ENCODE measurements at regions not wholly inside any gene's neighbourhood (a gene's known extent, or its start where the extent isn't known, plus 50 kb on each side); places are given as distances from the start of the nearest gene placed in this dataset.

- Histone ChIP-seq H3K4me3 (ENCODE audit: insufficient read depth, low read depth, low read length, poor library complexity, severe bottlenecking) (no peak overlapping the region), H3K27me3 (replicated peaks; ENCODE audit: control insufficient read depth, insufficient read depth, low read length, poor library complexity, severe bottlenecking) (no peaks in the 10 kb centered on the region)
- DNase-seq, result no peak
These were observed 661.5 kb upstream of the LINC00305 start for GRCh38 chr18:64810354-64810753.

DNA sequence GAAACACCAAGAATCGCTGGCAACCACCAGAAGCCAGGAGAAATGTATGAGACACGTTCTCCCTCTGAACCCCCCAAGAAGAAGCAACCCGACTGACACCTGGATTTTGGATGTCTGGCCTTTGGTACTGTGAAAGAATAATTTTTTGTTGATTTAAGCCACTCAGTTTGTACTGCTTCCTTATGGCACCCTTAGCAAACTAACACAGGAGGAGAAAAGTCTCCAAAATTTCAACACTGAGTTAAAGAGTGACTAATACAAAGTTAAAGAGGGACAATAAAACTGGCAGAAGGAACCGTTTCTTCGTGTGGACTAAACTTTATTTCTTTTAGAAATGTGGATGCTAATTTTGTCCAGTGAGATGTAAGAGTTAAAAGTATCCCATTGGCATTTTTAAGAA, 660.9 kb upstream of the LINC00305 start:
- no peak for DNase-seq
- Histone ChIP-seq H3K27ac (ENCODE audit: insufficient read depth, low read length, poor library complexity, severe bottlenecking) (no peak overlapping the region), H3K4me1 (ENCODE audit: control insufficient read depth, insufficient read depth, low read length, poor library complexity, severe bottlenecking) (no peaks in the 10 kb centered on the region), H3K9me3 (ENCODE audit: control insufficient read depth, low read length) (no peaks in the 10 kb centered on the region), H3K4me3 (ENCODE audit: insufficient read depth, low read depth, low read length, poor library complexity, severe bottlenecking) (no peak overlapping the region), H3K36me3 (ENCODE audit: control insufficient read depth, insufficient read depth, low read length) (no peaks in the 10 kb centered on the region), H3K27me3 (replicated peaks; ENCODE audit: control insufficient read depth, insufficient read depth, low read length, poor library complexity, severe bottlenecking) (no peaks in the 10 kb centered on the region)

More at GRCh38 chr18:64810354-64810753, 661.5 kb upstream of the LINC00305 start:
- Histone ChIP-seq H3K4me1 (ENCODE audit: control insufficient read depth, insufficient read depth, low read length, poor library complexity, severe bottlenecking) (no peaks in the 10 kb centered on the region), H3K36me3 (ENCODE audit: control insufficient read depth, insufficient read depth, low read length) (no peaks in the 10 kb centered on the region), H3K27ac (ENCODE audit: insufficient read depth, low read length, poor library complexity, severe bottlenecking) (no peak overlapping the region), H3K9me3 (ENCODE audit: control insufficient read depth, low read length) (no peaks in the 10 kb centered on the region)

DNA sequence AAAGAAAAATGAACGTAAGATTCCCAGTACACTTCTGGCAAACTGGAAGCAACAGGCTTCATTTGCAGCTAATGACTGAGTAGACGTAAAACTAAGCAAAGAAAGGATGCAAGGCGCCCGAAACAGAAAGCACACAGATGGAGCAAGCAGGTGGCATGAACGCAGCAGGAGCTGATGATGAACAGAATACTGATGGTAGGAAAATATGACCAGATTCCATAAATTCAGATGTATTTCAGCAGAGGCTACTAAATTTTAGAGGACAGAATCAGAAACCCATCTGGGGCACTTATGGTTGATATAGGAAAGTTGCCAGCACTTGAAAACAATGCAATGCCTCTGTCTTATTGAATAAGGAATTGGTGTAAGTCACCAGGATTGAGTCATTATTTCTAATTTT, 658.7 kb upstream of the LINC00305 start:
- Histone ChIP-seq H3K36me3 (ENCODE audit: control insufficient read depth, insufficient read depth, low read length) (no peaks in the 10 kb centered on the region), H3K4me1 (ENCODE audit: control insufficient read depth, insufficient read depth, low read length, poor library complexity, severe bottlenecking) (no peaks in the 10 kb centered on the region), H3K27ac (ENCODE audit: insufficient read depth, low read length, poor library complexity, severe bottlenecking) (no peak overlapping the region), H3K27me3 (replicated peaks; ENCODE audit: control insufficient read depth, insufficient read depth, low read length, poor library complexity, severe bottlenecking) (no peaks in the 10 kb centered on the region), H3K4me3 (ENCODE audit: insufficient read depth, low read depth, low read length, poor library complexity, severe bottlenecking) (no peak overlapping the region), H3K9me3 (ENCODE audit: control insufficient read depth, low read length) (no peaks in the 10 kb centered on the region)
- no peak for DNase-seq

DNA sequence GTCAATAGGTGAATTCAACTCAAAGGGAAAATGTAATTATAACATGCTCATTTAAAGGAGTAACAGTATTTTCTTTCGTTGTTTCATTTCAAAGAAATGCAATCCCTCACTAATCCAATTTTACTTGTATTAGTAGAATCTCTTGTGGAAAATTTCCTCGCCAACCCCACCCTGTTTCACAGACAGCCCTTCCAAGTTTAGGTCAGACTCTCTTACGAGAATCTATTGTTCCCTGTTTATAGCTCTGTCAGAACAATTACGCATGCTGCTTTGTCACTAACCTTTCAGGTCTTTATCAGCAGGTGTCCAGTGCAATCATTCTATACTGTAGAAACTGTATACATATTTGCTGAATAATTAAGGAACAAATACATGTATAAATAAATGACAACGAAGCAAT, 657.8 kb upstream of the LINC00305 start:
- DNase-seq, result no peak
- H3K27me3 ChIP-seq (replicated peaks; ENCODE audit: control insufficient read depth, insufficient read depth, low read length, poor library complexity, severe bottlenecking), result no peaks in the 10 kb centered on the region
- no peaks in the 10 kb centered on the region for H3K4me1 ChIP-seq (ENCODE audit: control insufficient read depth, insufficient read depth, low read length, poor library complexity, severe bottlenecking)
- no peaks in the 10 kb centered on the region for H3K9me3 ChIP-seq (ENCODE audit: control insufficient read depth, low read length)
- H3K4me3 ChIP-seq (ENCODE audit: insufficient read depth, low read depth, low read length, poor library complexity, severe bottlenecking), result no peak overlapping the region
- no peaks in the 10 kb centered on the region for H3K36me3 ChIP-seq (ENCODE audit: control insufficient read depth, insufficient read depth, low read length)
- no peak overlapping the region for H3K27ac ChIP-seq (ENCODE audit: insufficient read depth, low read length, poor library complexity, severe bottlenecking)

DNA sequence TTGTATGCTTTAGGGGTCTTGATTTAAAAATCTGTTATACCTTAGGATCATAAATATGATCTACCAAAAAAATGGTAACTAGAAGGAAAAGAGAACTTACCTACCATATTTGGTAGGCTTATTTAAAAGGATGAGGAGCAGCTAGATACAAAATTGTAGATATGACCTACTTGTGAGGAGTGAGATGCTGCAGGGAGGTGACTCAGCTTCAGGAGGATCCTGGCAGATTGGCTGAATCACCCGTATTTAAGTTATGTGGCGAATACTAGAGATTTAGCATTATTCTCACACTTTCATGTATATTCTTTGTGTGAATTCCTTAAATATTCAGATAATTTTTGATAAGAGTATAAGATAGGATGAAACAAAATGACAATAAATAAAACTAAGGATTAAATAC, 657.3 kb upstream of the LINC00305 start:
- Histone ChIP-seq H3K27me3 (replicated peaks; ENCODE audit: control insufficient read depth, insufficient read depth, low read length, poor library complexity, severe bottlenecking) (no peaks in the 10 kb centered on the region), H3K4me1 (ENCODE audit: control insufficient read depth, insufficient read depth, low read length, poor library complexity, severe bottlenecking) (no peaks in the 10 kb centered on the region), H3K4me3 (ENCODE audit: insufficient read depth, low read depth, low read length, poor library complexity, severe bottlenecking) (no peak overlapping the region), H3K9me3 (ENCODE audit: control insufficient read depth, low read length) (no peaks in the 10 kb centered on the region), H3K27ac (ENCODE audit: insufficient read depth, low read length, poor library complexity, severe bottlenecking) (no peak overlapping the region), H3K36me3 (ENCODE audit: control insufficient read depth, insufficient read depth, low read length) (no peaks in the 10 kb centered on the region)
- no peak for DNase-seq

DNA sequence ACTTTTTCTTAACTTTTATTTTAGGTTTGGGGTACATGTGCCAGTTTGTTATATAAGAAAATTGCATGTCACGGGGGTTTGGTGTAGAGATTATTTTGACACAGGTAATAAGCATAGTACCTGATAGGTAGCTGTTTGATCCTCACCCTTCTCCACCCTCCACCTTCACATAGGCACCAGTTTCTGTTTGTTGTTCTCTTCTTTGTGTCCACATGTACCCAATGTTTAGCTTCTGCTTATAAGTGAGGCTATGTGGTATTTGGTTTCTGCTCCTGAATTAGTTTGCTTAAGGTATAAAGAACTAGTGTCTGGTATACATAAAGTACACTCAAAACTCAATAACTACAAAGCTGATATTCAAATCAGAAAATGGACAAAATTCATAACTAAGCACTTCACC, 654.6 kb upstream of the LINC00305 start:
- Histone ChIP-seq H3K4me3 (ENCODE audit: insufficient read depth, low read depth, low read length, poor library complexity, severe bottlenecking) (no peak overlapping the region), H3K27me3 (replicated peaks; ENCODE audit: control insufficient read depth, insufficient read depth, low read length, poor library complexity, severe bottlenecking) (no peaks in the 10 kb centered on the region), H3K27ac (ENCODE audit: insufficient read depth, low read length, poor library complexity, severe bottlenecking) (no peak overlapping the region), H3K36me3 (ENCODE audit: control insufficient read depth, insufficient read depth, low read length) (no peaks in the 10 kb centered on the region), H3K4me1 (ENCODE audit: control insufficient read depth, insufficient read depth, low read length, poor library complexity, severe bottlenecking) (no peaks in the 10 kb centered on the region), H3K9me3 (ENCODE audit: control insufficient read depth, low read length) (no peaks in the 10 kb centered on the region)
- no peak for DNase-seq

DNA sequence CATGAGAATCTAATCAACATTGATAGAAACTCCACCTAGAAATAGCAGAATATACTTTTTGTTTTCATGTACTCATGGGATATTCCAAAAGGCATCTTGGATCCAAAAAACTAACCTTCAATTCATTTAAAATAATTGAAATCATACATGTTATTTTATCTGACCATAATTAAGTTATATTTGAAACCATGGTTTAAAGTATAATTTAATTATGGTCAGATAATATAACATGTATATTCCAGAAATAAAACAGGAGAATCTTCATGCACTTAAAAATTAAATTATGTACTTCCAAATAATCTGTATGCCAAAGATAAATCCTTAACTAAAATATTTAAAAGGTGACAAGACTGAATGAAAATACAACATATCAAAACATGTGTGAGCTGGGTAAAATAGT, 651.3 kb upstream of the LINC00305 start:
- Histone ChIP-seq H3K9me3 (ENCODE audit: control insufficient read depth, low read length) (no peaks in the 10 kb centered on the region), H3K36me3 (ENCODE audit: control insufficient read depth, insufficient read depth, low read length) (no peaks in the 10 kb centered on the region), H3K4me3 (ENCODE audit: insufficient read depth, low read depth, low read length, poor library complexity, severe bottlenecking) (no peak overlapping the region), H3K27ac (ENCODE audit: insufficient read depth, low read length, poor library complexity, severe bottlenecking) (no peak overlapping the region), H3K4me1 (ENCODE audit: control insufficient read depth, insufficient read depth, low read length, poor library complexity, severe bottlenecking) (no peaks in the 10 kb centered on the region), H3K27me3 (replicated peaks; ENCODE audit: control insufficient read depth, insufficient read depth, low read length, poor library complexity, severe bottlenecking) (no peaks in the 10 kb centered on the region)
- DNase-seq, result no peak

DNA sequence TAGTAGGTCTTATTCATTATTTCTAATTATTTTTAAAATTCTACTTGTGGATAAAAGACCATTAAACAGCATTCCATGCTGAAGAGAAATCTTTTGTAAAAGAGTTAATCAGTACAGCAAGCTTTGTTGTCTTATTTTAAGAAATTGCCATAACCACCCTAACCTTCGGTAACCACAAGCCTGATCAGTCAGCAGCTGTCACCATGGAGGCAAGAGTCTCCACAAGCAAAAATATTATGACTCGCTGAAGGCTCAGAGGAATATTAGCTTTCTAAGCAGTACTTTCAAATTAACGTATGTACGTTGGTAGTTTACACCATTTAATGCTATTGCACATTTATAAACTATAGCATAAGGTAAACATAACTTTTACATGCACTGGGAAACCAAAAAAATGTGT, 650.5 kb upstream of the LINC00305 start:
- Histone ChIP-seq H3K9me3 (ENCODE audit: control insufficient read depth, low read length) (no peaks in the 10 kb centered on the region), H3K4me1 (ENCODE audit: control insufficient read depth, insufficient read depth, low read length, poor library complexity, severe bottlenecking) (no peaks in the 10 kb centered on the region), H3K36me3 (ENCODE audit: control insufficient read depth, insufficient read depth, low read length) (no peaks in the 10 kb centered on the region), H3K27me3 (replicated peaks; ENCODE audit: control insufficient read depth, insufficient read depth, low read length, poor library complexity, severe bottlenecking) (no peaks in the 10 kb centered on the region), H3K27ac (ENCODE audit: insufficient read depth, low read length, poor library complexity, severe bottlenecking) (no peak overlapping the region), H3K4me3 (ENCODE audit: insufficient read depth, low read depth, low read length, poor library complexity, severe bottlenecking) (no peak overlapping the region)
- DNase-seq, result no peak

DNA sequence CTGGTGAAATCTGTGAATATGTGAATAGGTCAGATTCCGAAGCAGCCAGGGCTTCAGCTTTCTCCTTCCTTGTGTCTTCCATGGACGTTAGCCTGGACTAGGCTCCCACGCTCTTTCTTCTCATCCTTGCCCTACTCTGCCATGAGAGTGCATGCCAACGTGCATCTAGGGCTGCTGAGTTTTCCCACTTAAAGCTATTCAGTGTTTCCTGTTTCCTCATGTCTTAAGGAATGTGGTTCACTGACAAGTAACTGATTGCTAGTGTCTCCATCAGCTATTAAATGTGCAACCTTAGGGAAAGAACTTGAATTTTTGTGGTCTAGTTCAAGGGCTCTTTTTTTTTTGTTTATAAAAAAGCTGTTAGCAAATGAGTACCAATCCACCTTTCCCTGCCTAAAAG, 642.3 kb upstream of the LINC00305 start:
- DNase-seq, result no peak
- no peaks in the 10 kb centered on the region for H3K4me1 ChIP-seq (ENCODE audit: control insufficient read depth, insufficient read depth, low read length, poor library complexity, severe bottlenecking)
- no peaks in the 10 kb centered on the region for H3K27me3 ChIP-seq (replicated peaks; ENCODE audit: control insufficient read depth, insufficient read depth, low read length, poor library complexity, severe bottlenecking)

DNA sequence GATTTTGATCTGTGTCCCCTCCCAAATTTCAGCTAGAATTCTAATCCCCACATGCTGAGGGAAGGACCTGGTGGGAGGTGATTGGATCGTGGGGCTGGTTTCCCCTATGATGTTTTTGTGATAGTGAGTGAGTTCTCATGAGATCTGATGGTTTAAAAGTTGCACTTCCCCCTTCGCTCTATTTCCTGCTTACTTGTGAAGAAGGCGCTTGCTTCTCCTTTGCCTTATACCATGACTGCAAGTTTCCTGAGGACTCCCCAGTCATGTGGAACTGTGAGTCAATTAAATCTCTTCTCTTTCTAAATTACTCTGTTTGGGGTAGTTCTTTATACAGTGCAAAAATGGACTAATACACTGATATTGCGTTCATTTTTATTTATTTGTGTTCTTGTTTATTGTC, 636.8 kb upstream of the LINC00305 start:
- no peak overlapping the region for H3K27ac ChIP-seq (ENCODE audit: insufficient read depth, low read length, poor library complexity, severe bottlenecking)
- H3K9me3 ChIP-seq (ENCODE audit: control insufficient read depth, low read length), result no peaks in the 10 kb centered on the region
- H3K36me3 ChIP-seq (ENCODE audit: control insufficient read depth, insufficient read depth, low read length), result no peaks in the 10 kb centered on the region
- no peak for DNase-seq
- no peaks in the 10 kb centered on the region for H3K27me3 ChIP-seq (replicated peaks; ENCODE audit: control insufficient read depth, insufficient read depth, low read length, poor library complexity, severe bottlenecking)
- H3K4me3 ChIP-seq (ENCODE audit: insufficient read depth, low read depth, low read length, poor library complexity, severe bottlenecking), result no peak overlapping the region
- H3K4me1 ChIP-seq (ENCODE audit: control insufficient read depth, insufficient read depth, low read length, poor library complexity, severe bottlenecking), result no peaks in the 10 kb centered on the region

More for the DNA sequence above, 642.3 kb upstream of the LINC00305 start:
- H3K36me3 ChIP-seq (ENCODE audit: control insufficient read depth, insufficient read depth, low read length), result no peaks in the 10 kb centered on the region
- H3K9me3 ChIP-seq (ENCODE audit: control insufficient read depth, low read length), result no peaks in the 10 kb centered on the region
- no peak overlapping the region for H3K4me3 ChIP-seq (ENCODE audit: insufficient read depth, low read depth, low read length, poor library complexity, severe bottlenecking)
- H3K27ac ChIP-seq (ENCODE audit: insufficient read depth, low read length, poor library complexity, severe bottlenecking), result no peak overlapping the region

DNA sequence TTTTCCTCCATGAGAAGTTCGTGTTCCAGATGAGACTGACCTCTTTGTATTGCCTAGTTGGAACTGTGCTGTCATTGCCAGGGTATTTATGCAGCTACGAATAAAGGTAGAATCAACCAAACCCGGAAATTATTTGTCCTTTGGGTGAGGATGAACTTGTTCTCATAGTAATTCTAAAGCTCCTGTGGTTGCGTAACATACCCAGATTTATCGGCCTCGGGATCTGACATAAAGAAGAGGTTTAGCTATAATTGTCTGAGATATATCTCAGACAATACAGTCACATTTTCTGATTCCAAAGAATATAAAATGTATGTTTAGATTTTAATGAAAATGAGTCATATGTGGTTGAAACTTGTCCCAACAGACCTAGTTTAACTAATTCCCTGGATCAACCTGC, 628.7 kb upstream of the LINC00305 start:
- no peak overlapping the region for H3K4me3 ChIP-seq (ENCODE audit: insufficient read depth, low read depth, low read length, poor library complexity, severe bottlenecking)
- H3K4me1 ChIP-seq (ENCODE audit: control insufficient read depth, insufficient read depth, low read length, poor library complexity, severe bottlenecking), result no peaks in the 10 kb centered on the region
- no peaks in the 10 kb centered on the region for H3K36me3 ChIP-seq (ENCODE audit: control insufficient read depth, insufficient read depth, low read length)
- no peaks in the 10 kb centered on the region for H3K27me3 ChIP-seq (replicated peaks; ENCODE audit: control insufficient read depth, insufficient read depth, low read length, poor library complexity, severe bottlenecking)
- H3K9me3 ChIP-seq (ENCODE audit: control insufficient read depth, low read length), result no peaks in the 10 kb centered on the region
- no peak for DNase-seq
- no peak overlapping the region for H3K27ac ChIP-seq (ENCODE audit: insufficient read depth, low read length, poor library complexity, severe bottlenecking)
